Neural cell (in vitro differentiated cells): ENCODE measurements at regions not wholly inside any gene's neighbourhood (a gene's known extent, or its start where the extent isn't known, plus 50 kb on each side); places are given as distances from the start of the nearest gene placed in this dataset.

Source experiments
- H2AFZ ChIP-seq: fragments of 200-600, 300-800 bp; sonication (generic), shearing (Covaris generic); 2 replicates; pipeline ENCODE4 v1.6.0; 2014; ENCODE audit warnings: low read depth, mild to moderate bottlenecking, antibody characterized with exemption, low read length, moderate library complexity
- H3F3A ChIP-seq: fragments of 200-600 bp; shearing (Covaris generic); 2 replicates; pipeline ENCODE4 v1.6.1; 2016; ENCODE audit warnings: mild to moderate bottlenecking, moderate library complexity, mixed read lengths, antibody characterized with exemption, low read length; ENCODE audit not compliant: insufficient read depth, poor library complexity, severe bottlenecking
- H3K27ac ChIP-seq: fragments of 200-600, 300-800 bp; sonication (generic), shearing (Covaris generic); 2 replicates; pipeline ENCODE4 v1.5.1; 2014; ENCODE audit warnings: mild to moderate bottlenecking, low read length, moderate library complexity
- H3K27me3 ChIP-seq: fragments of 300-800, 200-600 bp; sonication (generic), shearing (Covaris generic); 2 replicates; pipeline ENCODE4 v1.6.0; 2014; ENCODE audit warnings: mild to moderate bottlenecking, low read depth, low read length, moderate library complexity; ENCODE audit not compliant: insufficient read depth
- H3K36me3 ChIP-seq: fragments of 300-800, 200-600 bp; sonication (generic), shearing (Covaris generic); 2 replicates; pipeline ENCODE4 v1.5.1; 2014; ENCODE audit warnings: mild to moderate bottlenecking, antibody characterized with exemption, low read length, moderate library complexity; ENCODE audit not compliant: insufficient read depth
- H3K4me2 ChIP-seq: fragments of 300-800, 200-600 bp; sonication (generic), shearing (Covaris generic); 2 replicates; pipeline ENCODE4 v1.6.0; 2014; ENCODE audit warnings: mild to moderate bottlenecking, low read length
- H3K4me3 ChIP-seq: fragments of 300-800, 200-600 bp; sonication (generic), shearing (Covaris generic); 2 replicates; pipeline ENCODE4 v1.5.1; 2014; ENCODE audit warnings: mild to moderate bottlenecking, low read length, moderate library complexity
- H3K79me2 ChIP-seq: fragments of 200-600 bp; shearing (Covaris generic); replicated peaks from 2 replicates; pipeline ENCODE4 v1.6.0; 2014; ENCODE audit warnings: mild to moderate bottlenecking, low read length, moderate library complexity; ENCODE audit not compliant: insufficient read depth
- H3K9ac ChIP-seq: fragments of 300-800, 200-600 bp; sonication (generic), shearing (Covaris generic); 2 replicates; pipeline ENCODE4 v1.6.1; 2016; ENCODE audit warnings: mild to moderate bottlenecking, low read length, mixed read lengths
- H3K9me2 ChIP-seq: fragments of 200-600 bp; shearing (Covaris generic); 2 replicates; pipeline ENCODE4 v1.6.1; 2016; ENCODE audit warnings: mild to moderate bottlenecking, low read length, mixed read lengths; ENCODE audit not compliant: insufficient read depth
- H3K9me3 ChIP-seq: fragments of 200-600, 300-800 bp; sonication (generic), shearing (Covaris generic); 2 replicates; pipeline ENCODE4 v1.6.1; 2016; ENCODE audit warnings: mild to moderate bottlenecking, mixed run types, low read length, moderate library complexity, mixed read lengths
- H4K20me1 ChIP-seq: fragments of 200-600 bp; shearing (Covaris generic); 2 replicates; pipeline ENCODE4 v1.6.1; 2016; ENCODE audit warnings: mild to moderate bottlenecking, mixed run types; ENCODE audit not compliant: insufficient read depth
- CTCF ChIP-seq: fragments of 450-650 bp; IDR thresholded peaks from 2 replicates; pipeline ENCODE4 v1.5.1; 2014; ENCODE audit warnings: antibody characterized with exemption, mild to moderate bottlenecking, moderate library complexity; ENCODE audit not compliant: poor library complexity, severe bottlenecking
- EP300 ChIP-seq: fragments of 450-650 bp; conservative IDR thresholded peaks from 2 replicates; pipeline ENCODE4 v1.6.1; 2014; ENCODE audit warnings: antibody characterized with exemption, mild to moderate bottlenecking, moderate library complexity; ENCODE audit not compliant: poor library complexity, severe bottlenecking
- EZH2 ChIP-seq: fragments of 200-600, 300-800 bp; shearing (Covaris generic), sonication (generic); IDR thresholded peaks from 2 replicates; pipeline ENCODE4 v1.6.1; 2014; ENCODE audit warnings: antibody characterized with exemption, low read length, borderline replicate concordance, mild to moderate bottlenecking; ENCODE audit not compliant: insufficient read depth, poor library complexity, severe bottlenecking
- MXI1 ChIP-seq: fragments of 450-650 bp; conservative IDR thresholded peaks from 2 replicates; pipeline ENCODE4 v1.6.1; 2014; ENCODE audit warnings: antibody characterized with exemption, mild to moderate bottlenecking; ENCODE audit not compliant: poor library complexity, severe bottlenecking
- POLR2AphosphoS5 ChIP-seq: IDR thresholded peaks from 2 replicates; pipeline ENCODE4 v1.6.1; 2012
- RAD21 ChIP-seq: fragments of 450-650 bp; conservative IDR thresholded peaks from 2 replicates; pipeline ENCODE4 v1.6.1; 2014; ENCODE audit warnings: antibody characterized with exemption, mild to moderate bottlenecking, moderate library complexity
- REST ChIP-seq: IDR thresholded peaks from 2 replicates; pipeline ENCODE4 v1.6.1; 2012; ENCODE audit warnings: borderline replicate concordance
- SMC3 ChIP-seq: fragments of 450-650 bp; conservative IDR thresholded peaks from 2 replicates; pipeline ENCODE4 v1.6.1; 2014; ENCODE audit warnings: antibody characterized with exemption, mild to moderate bottlenecking, moderate library complexity; ENCODE audit not compliant: poor library complexity
- TAF1 ChIP-seq: IDR thresholded peaks from 2 replicates; pipeline ENCODE4 v1.6.1; 2012; ENCODE audit warnings: low read depth

- Histone ChIP-seq H3K9ac (no peak overlapping the region), H2AFZ (no peak overlapping the region), H3K9me3 (no peaks in the 10 kb centered on the region), H3K27me3 (no peaks in the 10 kb centered on the region), H3K4me3 (peak overlapping the region; percentile 41), H4K20me1 (no peaks in the 10 kb centered on the region), H3F3A (no peaks in the 10 kb centered on the region), H3K36me3 (no peaks in the 10 kb centered on the region), H3K9me2 (no peaks in the 10 kb centered on the region), H3K27ac (no peak overlapping the region), H3K79me2 (no peaks in the 10 kb centered on the region), H3K4me2 (no peak overlapping the region)
- TF ChIP-seq CTCF: no peak
- no peak for TF ChIP-seq SMC3
- TF ChIP-seq MXI1: no peak
- TF ChIP-seq EZH2: no peak
- TF ChIP-seq REST: no peak
- TF ChIP-seq RAD21: no peak
- TF ChIP-seq EP300: no peak
These were observed 221.9 kb downstream of the CBLN4 start for GRCh38 chr20:55783381-55783780.

GRCh38 chr20:55782912-55783253, 222.4 kb downstream of the CBLN4 start:
- no peaks in the 10 kb centered on the region for H4K20me1 ChIP-seq
- H3K4me3 ChIP-seq: peak overlapping the region; percentile 41
- no peaks in the 10 kb centered on the region for H3K9me3 ChIP-seq
- H3K9me2 ChIP-seq: no peaks in the 10 kb centered on the region
- H3K27ac ChIP-seq: no peak overlapping the region
- H3K9ac ChIP-seq: peak overlapping the region; percentile 3
- no peaks in the 10 kb centered on the region for H3K36me3 ChIP-seq
- TF ChIP-seq REST (no peak), EP300 (no peak), SMC3 (no peak), POLR2AphosphoS5 (no peak), MXI1 (no peak), CTCF (no peak), RAD21 (no peak), TAF1 (no peak), EZH2 (no peak)
- no peaks in the 10 kb centered on the region for H3F3A ChIP-seq
- H3K79me2 ChIP-seq: no peaks in the 10 kb centered on the region
- H3K27me3 ChIP-seq: no peaks in the 10 kb centered on the region
- H2AFZ ChIP-seq: no peak overlapping the region
- no peak overlapping the region for H3K4me2 ChIP-seq
